Gastroesophageal sphincter (tissue), 4 donors: ENCODE measurements at regions not wholly inside any gene's neighbourhood (a gene's known extent, or its start where the extent isn't known, plus 50 kb on each side); places are given as distances from the start of the nearest gene placed in this dataset.

ENCODE experiments used
- ATAC-seq: fragments of 150-250 bp; one replicate; pipeline ENCODE4 v1.9.1; 2016; ENCODE audit warnings: mild to moderate bottlenecking, moderate library complexity
- H3K27ac ChIP-seq, 4 donors: fragments of 200-600 bp; sonication (generic) in 3 of 4; 1 replicate in 3 of 4; 2 replicates in 1 of 4; pipeline ENCODE4 v1.5.1; 2016 to 2019
- H3K27me3 ChIP-seq: fragments of 200-600 bp; sonication (generic); one replicate; pipeline ENCODE4 v1.5.1; 2019
- H3K36me3 ChIP-seq, 2 donors: fragments of 200-600 bp; sonication (generic); one replicate each; pipeline ENCODE4 v1.5.1; 2019; ENCODE audit warnings: control low read depth in 1 of 2
- H3K4me1 ChIP-seq, 3 donors: fragments of 200-600 bp; sonication (generic); 1 replicate in 2 of 3; 2 replicates in 1 of 3; pipeline ENCODE4 v1.5.1; 2016 to 2019; ENCODE audit warnings: control low read depth in 2 of 3
- H3K4me3 ChIP-seq, 2 donors: fragments of 200-600 bp; sonication (generic); one replicate each; pipeline ENCODE4 v1.5.1; 2019; ENCODE audit warnings: mild to moderate bottlenecking in 1 of 2, moderate library complexity in 1 of 2
- H3K9me3 ChIP-seq, 3 donors: fragments of 200-600 bp; sonication (generic); one replicate each; pipeline ENCODE4 v1.5.1; 2017 to 2019; ENCODE audit warnings: control low read depth in 2 of 3
- EP300 ChIP-seq: sonication (generic); formaldehyde crosslinking; IDR thresholded peaks from one replicate; pipeline ENCODE4 v1.6.1; 2017; ENCODE audit warnings: antibody characterized with exemption, mild to moderate bottlenecking
- POLR2A ChIP-seq, 2 donors: fragments of 450-650 bp; IDR thresholded peaks; one replicate each; pipeline ENCODE4 v1.6.1; 2017; ENCODE audit warnings: antibody characterized with exemption in 2 of 2, mild to moderate bottlenecking in 2 of 2, moderate library complexity in 1 of 2
- POLR2AphosphoS5 ChIP-seq: sonication (generic); formaldehyde crosslinking; IDR thresholded peaks from one replicate; pipeline ENCODE4 v1.6.1; 2017; ENCODE audit warnings: antibody characterized with exemption
- WGBS, 2 donors: methylation state at CpG; one replicate each; pipeline ENCODE4 v1.1.5; 2018; ENCODE audit warnings: low coverage in 1 of 2; 5-methylcytosine and 5-hydroxymethylcytosine counted together
- TF ChIP-seq, protein P1 (sequence below), 4 experiments: fragments of 200-600 bp in 2 of 4; fragments of 450-650 bp in 2 of 4; sonication (generic) in 1 of 4; IDR thresholded peaks; one replicate each; pipeline ENCODE4 v1.5.1; 2017 to 2019; ENCODE audit warnings: antibody characterized with exemption in 4 of 4, mild to moderate bottlenecking in 2 of 4, moderate library complexity in 2 of 4

GRCh38 chr5:136418301-136418700, 53.0 kb upstream of the TRPC7 start:
- Histone ChIP-seq H3K4me1 (no peaks in the 10 kb centered on the region), H3K27ac (no peak overlapping the region), H3K36me3 (no peaks in the 10 kb centered on the region), H3K4me3 (no peak overlapping the region), H3K27me3 (no peaks in the 10 kb centered on the region), H3K9me3 (no peaks in the 10 kb centered on the region)
- no peak for ATAC-seq
- TF ChIP-seq POLR2A (IDR thresholded peaks at IDR 0.05), result no peak
- TF ChIP-seq, protein P1, sequence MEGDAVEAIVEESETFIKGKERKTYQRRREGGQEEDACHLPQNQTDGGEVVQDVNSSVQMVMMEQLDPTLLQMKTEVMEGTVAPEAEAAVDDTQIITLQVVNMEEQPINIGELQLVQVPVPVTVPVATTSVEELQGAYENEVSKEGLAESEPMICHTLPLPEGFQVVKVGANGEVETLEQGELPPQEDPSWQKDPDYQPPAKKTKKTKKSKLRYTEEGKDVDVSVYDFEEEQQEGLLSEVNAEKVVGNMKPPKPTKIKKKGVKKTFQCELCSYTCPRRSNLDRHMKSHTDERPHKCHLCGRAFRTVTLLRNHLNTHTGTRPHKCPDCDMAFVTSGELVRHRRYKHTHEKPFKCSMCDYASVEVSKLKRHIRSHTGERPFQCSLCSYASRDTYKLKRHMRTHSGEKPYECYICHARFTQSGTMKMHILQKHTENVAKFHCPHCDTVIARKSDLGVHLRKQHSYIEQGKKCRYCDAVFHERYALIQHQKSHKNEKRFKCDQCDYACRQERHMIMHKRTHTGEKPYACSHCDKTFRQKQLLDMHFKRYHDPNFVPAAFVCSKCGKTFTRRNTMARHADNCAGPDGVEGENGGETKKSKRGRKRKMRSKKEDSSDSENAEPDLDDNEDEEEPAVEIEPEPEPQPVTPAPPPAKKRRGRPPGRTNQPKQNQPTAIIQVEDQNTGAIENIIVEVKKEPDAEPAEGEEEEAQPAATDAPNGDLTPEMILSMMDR (IDR thresholded peaks at IDR 0.05), result no peak
- TF ChIP-seq POLR2AphosphoS5, result no peak
- TF ChIP-seq EP300, result no peak
- 47 to 60% methylated on average over 3 to 4 of the region's 4 CpGs for WGBS, 2 donors
